K562 (cell line): ENCODE measurements at regions not wholly inside any gene's neighbourhood (a gene's known extent, or its start where the extent isn't known, plus 50 kb on each side); places are given as distances from the start of the nearest gene placed in this dataset.

Experiments used
- ATAC-seq: fragments of 200-7000 bp; cut with Tn5 transposase; 3 replicates; pipeline ENCODE4 v1.9.1; 2020; ENCODE audit warnings: moderate library complexity
- BruUV-seq: library from RNA; stranded (reverse); fragments of 400-500 nt; replicated peaks from 2 replicates; lab custom pipeline; 2021; lab: Mats Ljungman, UMichigan
- CTCF ChIA-PET: fragments of 300-600 bp; formaldehyde crosslinking; extraction: SDS; loops from one replicate; lab custom pipeline; 2021; ENCODE audit warnings: low intra/inter-chr PET ratio; lab: Yijun Ruan, JAX
- POLR2A ChIA-PET: fragments of 300-600, 350-650 bp; sonication (Branson Sonifier 250); formaldehyde crosslinking; extraction: SDS; loops from one replicate; lab custom pipeline; 2021; ENCODE audit warnings: antibody characterized with exemption, inconsistent platforms; lab: Yijun Ruan, JAX
- DNase-seq, 4 experiments: peaks; one replicate each; pipeline versions ENCODE4 v3.0.0 to v3.0.0-alpha.2; 2011 to 2018; ENCODE audit warnings: low spot score in 3 of 4, mixed read lengths in 3 of 4; ENCODE audit errors: extremely low read depth in 1 of 4
- FAIRE-seq: peaks from 2 replicates; lab custom pipeline; 2011; peaks lifted over from hg19 to GRCh38; lab: Jason Lieb, UNC
- H2AFZ ChIP-seq: 2 replicates; pipeline ENCODE4 v1.6.0; 2011; ENCODE audit warnings: low read depth, low read length, control low read depth, inconsistent platforms
- H3K27ac ChIP-seq: fragments of 200-600 bp; 3 replicates; pipeline ENCODE4 v1.8.0; 2011; ENCODE audit warnings: low read depth, mild to moderate bottlenecking, control low read depth, inconsistent platforms, low read length, moderate library complexity, mixed read lengths; ENCODE audit errors: extremely low read depth
- H3K27me3 ChIP-seq, 2 experiments: fragments of 300-600 bp in 1 of 2; 2 replicates in 1 of 2; 3 replicates in 1 of 2; pipeline versions ENCODE4 v1.6.0 to v1.8.0; 2011; ENCODE audit warnings: inconsistent platforms in 2 of 2, low read length in 2 of 2, mild to moderate bottlenecking in 1 of 2, mixed read lengths in 1 of 2, moderate library complexity in 1 of 2; ENCODE audit not compliant: control insufficient read depth in 2 of 2, insufficient read depth in 2 of 2
- H3K36me3 ChIP-seq: fragments of 300-600 bp; 3 replicates; pipeline ENCODE4 v1.8.0; 2011; ENCODE audit warnings: mild to moderate bottlenecking, low read length, inconsistent platforms; ENCODE audit not compliant: control insufficient read depth, insufficient read depth
- H3K4me1 ChIP-seq, 2 experiments: fragments of 200-600 bp in 1 of 2; replicated peaks in 1 of 2; 2 replicates in 1 of 2; 3 replicates in 1 of 2; pipeline versions ENCODE4 v1.5.1 to v1.8.0; 2011; ENCODE audit warnings: inconsistent platforms in 2 of 2, low read length in 2 of 2, mild to moderate bottlenecking in 1 of 2, mixed read lengths in 1 of 2, moderate library complexity in 1 of 2; ENCODE audit not compliant: control insufficient read depth in 2 of 2, insufficient read depth in 2 of 2
- H3K4me2 ChIP-seq: 2 replicates; pipeline ENCODE4 v1.6.1; 2011; ENCODE audit warnings: low read length, control low read depth, inconsistent platforms, mixed read lengths; ENCODE audit not compliant: insufficient read depth
- H3K4me3 ChIP-seq: fragments of 200-600 bp; sonication (generic), shearing (Covaris generic); 2 replicates; pipeline ENCODE4 v1.5.1; 2016; ENCODE audit warnings: control low read depth, inconsistent platforms
- H3K79me2 ChIP-seq: fragments of 200-600 bp; 3 replicates; pipeline ENCODE4 v1.8.0; 2011; ENCODE audit warnings: low read length, inconsistent platforms; ENCODE audit not compliant: control insufficient read depth, insufficient read depth
- H3K9ac ChIP-seq, 2 experiments: 2 replicates each; pipeline versions ENCODE4 v1.6.0 to v1.6.1; 2011; ENCODE audit warnings: low read depth in 2 of 2, low read length in 2 of 2, control low read depth in 1 of 2, inconsistent platforms in 1 of 2, mild to moderate bottlenecking in 1 of 2, mixed read lengths in 1 of 2; ENCODE audit not compliant: insufficient read depth in 1 of 2
- H3K9me1 ChIP-seq: one replicate; pipeline ENCODE4 v1.6.0; 2011; ENCODE audit warnings: inconsistent platforms, mild to moderate bottlenecking, low read length, moderate library complexity; ENCODE audit not compliant: control insufficient read depth, insufficient read depth
- H3K9me3 ChIP-seq: replicated peaks from 2 replicates; pipeline ENCODE4 v1.5.1; 2011; ENCODE audit warnings: low read depth, low read length, inconsistent platforms; ENCODE audit not compliant: control insufficient read depth, insufficient read depth
- H4K20me1 ChIP-seq: replicated peaks from 2 replicates; pipeline ENCODE4 v1.6.1; 2011; ENCODE audit warnings: low read length, inconsistent platforms, mixed read lengths; ENCODE audit not compliant: control insufficient read depth, insufficient read depth
- ARID1B ChIP-seq: fragments of 450-650 bp; IDR thresholded peaks from 2 replicates; pipeline ENCODE4 v1.6.1; 2016; ENCODE audit warnings: antibody characterized with exemption, mild to moderate bottlenecking, inconsistent platforms
- DDX20 ChIP-seq: fragments of 450-650 bp; IDR thresholded peaks from 2 replicates; pipeline ENCODE4 v1.6.1; 2016; ENCODE audit warnings: missing genetic modification characterization, low read depth, mild to moderate bottlenecking, missing compliant biosample characterization, moderate library complexity
- ERF ChIP-seq: fragments of 450-650 bp; formaldehyde crosslinking; IDR thresholded peaks from 2 replicates; pipeline ENCODE4 v1.4.0; 2020; ENCODE audit warnings: mild to moderate bottlenecking, mixed read lengths
- EWSR1 ChIP-seq: fragments of 450-650 bp; IDR thresholded peaks from 2 replicates; pipeline ENCODE4 v1.6.1; 2018; ENCODE audit warnings: borderline replicate concordance, mild to moderate bottlenecking, low read depth, moderate library complexity; ENCODE audit not compliant: partially characterized antibody
- GATAD2A ChIP-seq: fragments of 450-650 bp; IDR thresholded peaks from 2 replicates; pipeline ENCODE4 v1.6.1; 2017
- HDAC8 ChIP-seq: fragments of 450-650 bp; IDR thresholded peaks from 2 replicates; pipeline ENCODE4 v1.6.1; 2016; ENCODE audit warnings: mild to moderate bottlenecking, missing genetic modification characterization, moderate library complexity, missing compliant biosample characterization
- HMBOX1 ChIP-seq: sonication (generic); IDR thresholded peaks from 2 replicates; pipeline ENCODE4 v1.6.1; 2016
- MAFF ChIP-seq: IDR thresholded peaks from 2 replicates; pipeline ENCODE4 v1.6.1; 2012; ENCODE audit warnings: low read length, improper control_type of control experiment
- RFX1 ChIP-seq: fragments of 450-650 bp; IDR thresholded peaks from 2 replicates; pipeline ENCODE4 v1.6.1; 2016; ENCODE audit warnings: mild to moderate bottlenecking, moderate library complexity
- SOX6 ChIP-seq: fragments of 450-650 bp; IDR thresholded peaks from 2 replicates; pipeline ENCODE4 v1.6.1; 2014; ENCODE audit warnings: mild to moderate bottlenecking
- SRSF9 ChIP-seq: fragments of 200-400 bp; formaldehyde crosslinking; IDR thresholded peaks from 2 replicates; pipeline ENCODE4 v1.6.1; 2017; ENCODE audit warnings: low read depth, low read length, borderline replicate concordance
- TAF7 ChIP-seq: fragments of 450-650 bp; IDR thresholded peaks from 2 replicates; pipeline ENCODE4 v1.6.1; 2016; ENCODE audit warnings: missing genetic modification characterization, missing compliant biosample characterization
- TOE1 ChIP-seq, 2 experiments: fragments of 450-650 bp in 1 of 2; sonication (generic) in 1 of 2; formaldehyde crosslinking in 1 of 2; IDR thresholded peaks; 2 replicates each; pipeline versions ENCODE4 v1.7.1 to v1.8.0; 2016 to 2022; ENCODE audit warnings: borderline replicate concordance in 2 of 2, mild to moderate bottlenecking in 2 of 2, antibody characterized with exemption in 1 of 2, inconsistent platforms in 1 of 2, low read depth in 1 of 2, missing genetic modification reagents in 1 of 2, moderate library complexity in 1 of 2
- ZKSCAN3 ChIP-seq: fragments of 250-450 bp; sonication (Bioruptor Pico); IDR thresholded peaks from 2 replicates; pipeline ENCODE4 v1.4.0; 2020
- ZSCAN32 ChIP-seq: fragments of 450-650 bp; formaldehyde crosslinking; IDR thresholded peaks from 2 replicates; pipeline ENCODE4 v1.4.0; 2020; ENCODE audit warnings: mild to moderate bottlenecking, moderate library complexity
- WGBS: fragments of 100-300 bp; shearing (Covaris generic); methylation state at CpG from one replicate; pipeline ENCODE4 v1.1.6; 2016; ENCODE audit warnings: low coverage, mixed read lengths; ENCODE audit not compliant: insufficient coverage; ENCODE audit errors: missing lambda C conversion rate; 5-methylcytosine and 5-hydroxymethylcytosine counted together
- in situ Hi-C: fragments of 300-500 bp; cut with MboI; formaldehyde crosslinking; loops from 4 replicates; pipeline ENCODE4 v1.15.0; 2018; ENCODE audit warnings: inconsistent platforms, mixed read lengths
- intact Hi-C: fragments of 100-400 bp; cut with micrococcal nuclease; formaldehyde crosslinking; loops from 2 replicates; pipeline ENCODE4 v1.14.2; 2022

- TF ChIP-seq SRSF9 (no peak), EWSR1 (no peak), SOX6 (no peak)
- H3K9me1 ChIP-seq, result no peaks in the 10 kb centered on the region
- FAIRE-seq, result no peak
- BruUV-seq, result no TSS peak
- no peaks in the 10 kb centered on the region for H4K20me1 ChIP-seq
- ATAC-seq, result no peak
- no peak overlapping the region for H2AFZ ChIP-seq
- no peaks in the 10 kb centered on the region for H3K79me2 ChIP-seq
- no peak overlapping the region for H3K4me2 ChIP-seq
- H3K9ac ChIP-seq, result no peak overlapping the region
- ChIA-PET POLR2A (interaction anchor here (0.6 kb wide), 1 partner anchor 47 kb away, joined by 3 read pairs; no protein-coding TSS in a partner anchor), CTCF (no interaction called here)
- WGBS, result 2% methylated on average over 3 of the region's 3 CpGs
- intact Hi-C loops (no loop called here), in situ Hi-C loops (no loop called here)
- no peaks in the 10 kb centered on the region; the same call in 1 of the 2 replicates for H3K9me3 ChIP-seq
- no peaks in the 10 kb centered on the region for H3K36me3 ChIP-seq
- H3K4me1 ChIP-seq, result no peaks in the 10 kb centered on the region
- H3K4me3 ChIP-seq, result no peak overlapping the region
- no peaks in the 10 kb centered on the region for H3K27me3 ChIP-seq
- DNase-seq, result no peak
- no peak overlapping the region for H3K27ac ChIP-seq
Measured at GRCh38 chr5:23221831-23222230, 285.6 kb upstream of the PRDM9 start.

- POLR2A ChIA-PET, result no interaction called here
- in situ Hi-C loops, result no loop called here
- TF ChIP-seq TOE1 (IDR thresholded peaks at IDR 0.05; ENCODE audit: borderline replicate concordance) (no peak), TOE1 (CRISPR knock-in tag; IDR thresholded peaks at IDR 0.05; ENCODE audit: borderline replicate concordance, low read depth) (no peak), ERF (CRISPR knock-in tag) (no peak), HDAC8 (tag) (no peak), RFX1 (no peak), TAF7 (tag) (no peak), HMBOX1 (no peak), DDX20 (tag) (no peak), GATAD2A (no peak), MAFF (no peak), ARID1B (no peak), ZSCAN32 (no peak), ZKSCAN3 (no peak)
Measured at GRCh38 chr5:23217159-23217558, 290.2 kb upstream of the PRDM9 start.

More at GRCh38 chr5:23217159-23217558, 290.2 kb upstream of the PRDM9 start:
- DNase-seq, result no peak
- 0% methylated on average over 1 of the region's 1 CpG for WGBS
- intact Hi-C loops, result no loop called here
- Histone ChIP-seq H3K4me1 (no peaks in the 10 kb centered on the region), H3K4me2 (no peak overlapping the region), H3K36me3 (no peaks in the 10 kb centered on the region), H3K27ac (no peak overlapping the region), H3K9me3 (no peaks in the 10 kb centered on the region; the same call in 1 of the 2 replicates), H4K20me1 (no peaks in the 10 kb centered on the region), H3K4me3 (no peak overlapping the region), H3K9me1 (no peaks in the 10 kb centered on the region), H3K27me3 (no peaks in the 10 kb centered on the region), H2AFZ (no peak overlapping the region), H3K79me2 (no peaks in the 10 kb centered on the region), H3K9ac (no peak overlapping the region)
- no TSS peak for BruUV-seq
- FAIRE-seq, result no peak
- CTCF ChIA-PET, result no interaction called here
- ATAC-seq, result no peak
